ENCODE measurements at regions not wholly inside any gene's neighbourhood (a gene's known extent, or its start where the extent isn't known, plus 50 kb on each side); places are given as distances from the start of the nearest gene placed in this dataset.
A peak's percentile ranks its signal among the peaks of the same experiment; 100 is the strongest.

DNA sequence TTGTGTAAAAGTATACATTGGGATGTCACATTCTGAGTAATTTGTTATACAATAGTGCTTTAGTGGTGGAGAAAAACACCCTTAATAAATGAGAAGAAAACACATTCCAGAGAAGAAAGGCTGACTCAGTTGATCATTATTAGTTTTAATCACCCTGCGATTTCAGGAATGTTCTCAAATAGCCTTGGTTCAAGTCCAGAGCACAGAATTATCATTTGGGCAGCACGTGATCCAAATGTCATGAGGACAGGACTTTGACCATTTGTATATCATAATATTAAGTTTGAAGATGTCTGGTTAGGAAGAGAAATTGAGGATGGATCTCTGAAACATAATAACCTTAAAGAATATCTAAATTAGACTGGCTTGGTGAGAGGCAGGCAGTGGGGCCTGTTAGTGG, 1434.3 kb upstream of the TENM3 start:
- no peak for DNase-seq

DNA sequence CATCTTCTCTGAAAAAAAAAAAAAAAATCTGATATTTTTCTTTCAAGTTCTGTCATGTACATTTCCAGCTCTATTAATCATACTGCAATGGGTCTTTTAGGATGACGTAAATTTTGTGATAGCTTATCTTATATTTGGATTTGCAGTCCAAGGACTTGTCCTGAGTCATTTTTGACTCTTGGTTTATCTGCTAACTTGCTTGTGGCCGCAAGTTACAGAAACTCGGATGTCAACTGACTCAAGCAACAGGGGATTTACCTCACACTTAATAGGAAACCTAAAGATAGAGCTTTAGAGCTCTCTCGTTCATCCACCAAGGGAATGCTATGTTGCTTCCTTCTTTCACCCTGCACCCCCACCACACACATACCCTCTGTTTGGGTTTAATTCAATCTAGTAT, 1433.8 kb upstream of the TENM3 start:
- DNase-seq, result no peak

DNA sequence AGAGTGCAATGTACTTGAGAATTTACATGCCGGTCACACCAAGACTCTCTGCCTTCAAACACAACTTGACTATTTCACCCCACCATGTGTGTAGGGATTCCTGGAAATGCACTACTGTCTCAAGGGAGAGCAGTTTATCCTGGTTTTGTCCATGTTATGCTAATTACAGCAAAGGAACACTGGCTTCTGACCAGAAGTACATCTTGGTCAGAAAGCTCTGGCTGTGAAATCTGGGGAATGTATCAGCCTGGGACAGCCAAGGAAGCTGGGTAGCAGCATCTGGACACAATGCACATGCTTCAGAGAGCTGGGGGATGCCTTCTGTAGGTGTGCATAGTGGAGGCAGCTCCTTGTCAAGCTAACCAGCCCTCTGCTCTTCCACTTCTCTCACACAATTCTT, 1432.6 kb upstream of the TENM3 start:
- no peak for DNase-seq

DNA sequence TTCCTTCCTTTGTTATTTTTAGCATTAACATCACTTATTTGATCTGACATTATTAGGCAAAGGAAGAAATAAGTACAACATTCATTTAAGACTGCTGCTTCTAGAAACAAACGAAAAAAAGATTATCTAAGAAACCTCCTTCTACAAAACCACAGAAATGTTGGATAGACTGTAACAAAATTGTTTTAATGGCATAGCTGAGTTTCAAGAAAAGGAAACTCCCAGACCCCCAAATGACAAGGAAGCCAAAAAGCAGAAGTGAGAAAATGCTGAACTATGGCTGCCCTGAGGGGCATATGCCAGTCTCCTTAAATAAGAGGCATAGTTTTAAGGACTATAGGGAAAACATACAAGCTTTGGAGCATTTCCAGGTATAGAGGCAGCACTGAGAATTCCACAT, 1431.6 kb upstream of the TENM3 start:
- no peak for DNase-seq

DNA sequence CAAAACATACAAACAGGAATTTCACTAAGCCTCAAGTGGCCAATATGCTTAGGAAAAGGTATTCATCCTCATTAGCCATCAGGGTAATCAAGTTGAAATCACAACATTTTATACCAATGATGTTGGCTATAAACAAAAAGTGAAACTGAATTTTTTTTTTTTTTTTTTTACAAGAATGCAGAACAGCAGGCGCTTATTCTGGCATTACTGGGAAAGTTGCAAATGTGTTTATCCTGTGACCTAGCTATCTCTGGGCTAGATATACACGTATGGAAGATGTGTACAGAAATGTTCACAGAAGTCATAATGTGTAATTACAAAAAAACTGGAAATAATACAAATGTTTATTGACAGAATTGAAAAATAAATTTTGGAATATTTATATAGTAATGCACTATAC, 1430.4 kb upstream of the TENM3 start:
- no peak for DNase-seq

DNA sequence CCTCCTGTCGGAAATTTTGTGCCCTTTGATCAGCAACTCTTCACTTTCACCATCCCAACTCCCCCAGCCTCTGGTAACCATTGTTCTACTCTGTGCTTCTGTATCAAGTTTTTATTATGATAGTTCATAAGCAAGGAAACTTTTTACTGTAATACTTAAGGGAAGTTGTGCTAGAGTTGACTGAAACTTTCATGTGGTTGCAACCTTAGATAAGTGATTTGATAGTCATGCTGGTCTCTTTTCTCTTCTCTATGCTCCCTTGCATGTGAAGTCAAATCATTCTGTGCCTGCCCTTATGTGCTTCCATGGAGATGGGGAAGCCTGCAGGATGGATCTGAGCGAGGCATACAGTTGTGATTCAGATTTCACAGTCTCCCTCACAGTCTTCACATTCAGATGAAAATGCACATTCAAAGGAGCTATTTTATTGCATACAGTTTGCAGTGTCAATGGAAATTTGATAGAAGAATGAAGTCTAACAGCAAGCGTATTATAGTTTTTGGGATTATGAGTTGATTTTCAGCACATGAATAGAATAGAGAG, 1428.3 kb upstream of the TENM3 start:
- DNase-seq, result no peak

DNA sequence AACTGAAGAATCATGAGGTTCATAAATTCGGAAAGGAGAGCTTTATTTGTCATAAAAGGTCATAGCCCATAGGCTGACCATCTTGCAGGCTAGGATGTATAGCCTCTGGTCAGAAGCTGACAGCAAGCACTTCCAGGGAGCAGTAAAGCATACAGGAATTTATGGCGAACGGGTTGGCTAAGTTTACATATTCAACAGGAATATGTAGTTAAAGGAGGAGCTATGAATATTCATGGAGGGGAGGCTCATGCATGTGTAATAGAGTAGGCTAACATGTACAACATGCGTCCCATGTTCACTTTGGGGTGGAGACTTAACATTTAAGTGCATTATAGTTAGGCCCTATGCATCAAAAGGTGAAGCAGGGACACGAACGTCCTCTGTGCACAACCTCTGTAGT, 1425.7 kb upstream of the TENM3 start:
- no peak for DNase-seq

DNA sequence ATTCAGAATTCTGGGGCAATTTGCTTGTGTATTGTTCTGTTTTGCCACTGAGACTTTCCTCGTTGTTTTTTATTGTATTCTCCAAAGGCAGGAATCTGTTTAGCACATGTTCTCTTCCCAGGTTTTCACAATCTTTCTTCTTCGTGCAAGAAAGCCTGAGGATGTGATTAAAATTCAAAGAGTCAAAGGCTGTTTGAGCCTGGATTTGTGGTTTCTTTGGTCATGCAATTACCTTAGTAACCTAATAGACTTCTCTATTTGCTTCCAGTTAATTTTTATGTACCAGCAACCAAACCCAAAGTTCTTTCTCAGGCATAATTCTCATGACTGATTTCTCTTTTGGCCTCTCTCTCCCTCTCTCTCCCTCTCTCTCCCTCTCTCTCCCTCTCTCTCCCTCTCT, 1420.1 kb upstream of the TENM3 start:
- DNase-seq, result no peak

DNA sequence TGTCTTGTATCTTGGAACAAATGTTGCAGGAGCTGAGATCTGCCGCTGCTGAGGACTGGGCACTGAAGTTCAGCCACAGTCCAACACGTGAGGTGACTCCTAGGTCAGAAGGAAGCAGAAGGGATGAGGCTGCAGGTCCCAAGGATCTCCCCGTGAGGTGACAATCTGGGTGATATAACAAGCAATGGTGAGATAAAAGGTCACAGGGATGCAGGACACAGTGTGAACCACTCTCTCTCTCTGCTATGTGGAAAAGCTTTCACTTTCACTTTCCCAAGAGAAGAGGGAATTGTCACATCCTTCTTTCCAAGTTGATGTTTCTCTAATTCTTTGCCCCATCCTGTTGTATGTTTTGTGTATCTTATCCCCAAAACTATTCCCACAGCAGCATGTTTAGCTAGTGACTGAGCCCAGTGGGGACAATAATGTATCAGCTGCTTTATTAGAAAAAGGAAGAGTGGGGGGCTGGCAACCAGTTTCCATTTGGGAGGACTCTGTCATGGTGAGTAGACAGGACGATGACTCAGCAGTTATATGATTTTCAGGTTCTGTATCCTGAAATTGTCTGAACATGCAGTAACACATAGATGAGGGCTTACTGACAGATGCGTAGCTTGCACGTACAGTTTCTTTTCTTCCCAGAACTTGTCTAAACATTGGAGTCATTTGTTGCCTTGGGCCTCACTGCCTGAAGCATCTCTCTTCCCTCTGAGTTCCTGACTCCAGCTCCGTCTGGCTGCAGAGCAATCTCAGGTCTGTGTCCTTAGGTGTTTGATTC, 1415.8 kb upstream of the TENM3 start:
- DNase-seq, result peak; percentile 23

DNA sequence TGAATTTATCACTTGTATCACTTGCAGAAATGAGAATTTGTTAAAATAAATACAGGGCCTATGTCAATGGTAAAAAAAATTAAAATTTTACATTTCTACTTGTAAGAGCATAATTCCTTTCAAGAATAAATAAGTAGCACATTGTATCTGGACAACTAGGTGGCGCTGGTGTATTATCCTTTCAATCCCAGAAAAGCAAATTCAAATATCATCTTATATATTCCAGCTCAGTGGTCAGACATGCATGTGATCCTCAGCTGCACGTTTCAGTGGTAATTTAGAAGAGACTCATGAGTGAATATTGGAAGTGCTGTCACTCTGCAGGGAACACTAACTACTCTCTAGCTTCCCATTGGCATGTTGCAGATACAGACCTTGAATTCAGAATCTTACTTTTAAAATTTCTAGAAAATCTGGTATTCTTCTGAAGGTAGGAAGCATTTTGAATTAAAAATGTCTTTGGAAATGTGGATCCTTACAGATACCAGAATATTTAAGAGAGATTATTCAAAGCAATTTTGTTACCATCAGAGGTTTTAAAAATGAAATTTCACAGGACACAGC, 1414.7 kb upstream of the TENM3 start:
- DNase-seq, result peak; percentile 78

DNA sequence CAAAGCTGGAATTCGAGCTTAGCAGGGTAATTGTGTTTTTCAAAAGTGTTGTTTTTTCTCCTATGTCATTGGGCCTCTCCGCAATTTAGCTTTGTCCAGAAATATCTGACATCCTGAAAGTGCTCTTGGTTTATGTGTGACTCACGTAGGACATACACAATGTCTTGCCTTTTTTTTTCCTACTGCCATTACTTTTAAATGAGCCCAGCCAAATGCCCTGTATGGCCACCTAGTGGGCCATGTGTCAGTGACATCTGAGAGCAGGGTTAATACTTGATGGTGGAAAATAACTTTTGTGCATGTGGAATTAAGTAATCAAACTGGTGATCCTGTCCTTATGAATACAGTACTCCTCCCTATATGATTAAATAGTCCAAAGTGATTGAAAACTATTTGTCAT, 1411.1 kb upstream of the TENM3 start:
- DNase-seq, result peak; percentile 6

DNA sequence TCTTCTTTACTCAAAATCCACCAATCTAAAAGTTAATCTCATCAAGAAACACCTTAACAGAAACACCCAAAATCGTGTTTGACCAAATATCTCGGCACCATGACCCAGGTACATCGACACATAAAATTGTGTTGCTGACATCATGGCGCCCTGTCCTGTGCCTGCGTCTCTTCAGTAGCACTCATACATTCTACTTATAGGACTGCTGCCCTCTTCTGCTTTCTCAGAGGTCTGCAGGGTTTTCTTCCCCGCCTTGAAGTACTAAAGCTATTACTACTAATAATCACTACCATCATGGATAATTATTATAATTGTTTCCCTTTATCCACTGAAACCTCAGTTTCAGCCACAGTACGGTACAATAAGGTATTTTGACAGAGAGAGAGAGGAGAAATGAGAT, 1403.1 kb upstream of the TENM3 start:
- DNase-seq, result no peak

DNA sequence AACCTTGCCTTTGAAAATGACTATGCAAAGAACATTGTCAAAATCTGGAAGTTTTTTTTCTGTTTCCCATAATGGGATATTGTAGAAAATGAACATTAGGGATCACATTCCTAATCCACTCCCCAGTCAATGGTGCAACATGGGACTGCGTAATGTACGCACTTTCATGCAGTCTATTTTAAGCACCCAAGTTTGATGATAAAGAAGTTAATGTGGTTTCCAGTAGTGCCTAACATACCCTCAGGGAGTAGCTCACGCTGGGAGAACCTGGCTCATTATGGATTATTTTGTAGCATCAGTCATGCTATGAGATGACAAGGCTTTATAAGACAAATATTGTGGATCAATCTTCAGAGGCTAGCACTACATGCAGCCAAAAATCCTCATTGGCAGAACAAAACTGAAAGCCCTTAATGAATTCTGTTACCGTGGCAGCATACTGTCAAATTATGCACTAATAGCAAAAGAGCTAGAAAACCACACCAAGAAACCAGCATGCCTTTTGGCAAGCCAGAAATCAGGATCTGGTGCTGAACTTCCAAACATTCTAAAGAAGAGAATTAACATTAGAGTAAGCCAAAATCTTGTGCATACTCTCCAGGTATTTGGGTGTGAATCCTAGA, 1392.8 kb upstream of the TENM3 start:
- peak; percentile 3 for DNase-seq

DNA sequence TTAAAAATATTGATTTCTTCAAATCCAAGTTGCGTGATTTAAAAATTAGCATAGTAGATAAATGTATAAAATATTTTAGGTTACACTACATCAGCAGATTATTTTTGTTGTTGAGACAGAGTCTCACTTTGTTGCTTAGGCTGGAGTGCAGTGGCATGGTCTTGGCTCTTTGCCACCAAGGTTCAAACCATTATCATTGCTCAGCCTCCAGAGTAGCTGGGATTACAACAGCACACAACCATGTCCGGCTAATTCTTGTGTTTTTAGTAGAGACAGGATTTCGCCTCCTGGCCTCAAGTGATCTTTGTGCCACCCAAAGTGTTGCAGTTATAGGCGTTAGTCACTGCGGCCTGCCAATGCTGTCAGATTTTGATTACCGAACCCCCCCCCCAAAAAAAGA, 1390.5 kb upstream of the TENM3 start:
- DNase-seq, result no peak

DNA sequence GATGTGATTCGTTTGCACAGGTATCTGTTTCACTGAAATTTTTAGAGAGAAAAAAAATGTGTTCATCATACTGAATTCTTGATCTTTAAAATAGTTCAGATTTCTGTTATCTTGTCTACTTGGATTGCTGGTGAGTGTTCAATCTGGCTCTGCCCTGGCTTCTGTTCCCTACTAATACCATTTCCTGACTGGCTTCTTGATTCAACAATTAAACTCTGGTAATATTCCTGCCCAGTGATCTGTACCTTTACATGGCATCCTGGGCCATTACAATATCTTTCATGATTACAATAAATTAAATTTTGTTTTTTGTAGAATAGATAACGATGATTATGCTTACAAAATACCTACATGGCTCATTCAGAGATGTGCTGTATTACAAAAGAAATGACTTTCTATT, 1388.0 kb upstream of the TENM3 start:
- no peak for DNase-seq

DNA sequence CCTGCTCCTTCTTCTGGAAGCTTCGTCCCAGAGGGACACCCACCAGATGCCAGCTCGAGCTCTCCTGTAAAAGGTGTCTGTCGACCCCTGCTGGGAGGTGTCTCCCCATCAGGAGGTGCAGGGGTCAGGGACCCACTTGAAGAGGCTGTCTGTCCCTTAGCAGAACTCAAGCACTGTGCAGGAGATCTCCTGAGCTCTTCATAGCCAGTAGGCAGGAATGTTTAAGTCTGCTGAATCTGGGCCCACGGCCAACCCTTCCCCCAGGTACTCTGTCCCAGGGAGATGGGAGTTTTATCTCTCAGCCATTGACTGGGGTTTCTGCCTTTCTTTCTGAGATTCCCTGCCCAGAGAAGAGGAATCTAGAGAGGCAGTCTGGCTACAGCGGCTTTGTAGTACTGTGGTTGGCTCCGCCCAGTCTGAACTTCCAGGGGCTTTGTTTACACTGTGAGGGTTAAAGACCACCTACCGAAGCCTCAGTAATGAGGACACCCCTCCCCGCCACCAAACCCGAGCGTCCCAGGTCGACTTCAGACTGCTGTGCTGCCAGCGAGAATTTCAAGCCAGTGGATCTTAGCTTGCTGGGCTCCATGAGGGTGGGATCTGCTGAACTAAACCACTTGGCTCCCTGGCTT, 1383.0 kb upstream of the TENM3 start:
- no peak for DNase-seq

DNA sequence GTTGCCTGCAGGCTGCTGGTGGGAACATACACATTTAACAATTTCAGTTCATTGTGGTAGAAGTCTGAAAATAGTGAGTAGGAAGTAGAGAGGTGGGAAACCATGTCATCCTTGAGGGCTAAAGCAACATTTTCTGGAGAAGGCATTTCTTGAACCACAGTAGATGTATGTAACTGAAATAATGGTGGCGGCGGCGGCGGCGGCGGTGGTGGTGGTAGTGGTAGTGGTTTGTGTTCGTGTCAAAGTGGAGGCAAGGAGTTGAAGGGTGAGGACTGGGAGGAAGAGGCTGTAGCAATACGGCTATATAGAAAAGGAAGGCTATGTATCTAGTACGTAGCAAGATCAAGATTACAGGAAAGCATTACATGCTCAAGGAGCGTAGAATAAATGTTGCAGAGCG, 1381.6 kb upstream of the TENM3 start:
- DNase-seq, result no peak

DNA sequence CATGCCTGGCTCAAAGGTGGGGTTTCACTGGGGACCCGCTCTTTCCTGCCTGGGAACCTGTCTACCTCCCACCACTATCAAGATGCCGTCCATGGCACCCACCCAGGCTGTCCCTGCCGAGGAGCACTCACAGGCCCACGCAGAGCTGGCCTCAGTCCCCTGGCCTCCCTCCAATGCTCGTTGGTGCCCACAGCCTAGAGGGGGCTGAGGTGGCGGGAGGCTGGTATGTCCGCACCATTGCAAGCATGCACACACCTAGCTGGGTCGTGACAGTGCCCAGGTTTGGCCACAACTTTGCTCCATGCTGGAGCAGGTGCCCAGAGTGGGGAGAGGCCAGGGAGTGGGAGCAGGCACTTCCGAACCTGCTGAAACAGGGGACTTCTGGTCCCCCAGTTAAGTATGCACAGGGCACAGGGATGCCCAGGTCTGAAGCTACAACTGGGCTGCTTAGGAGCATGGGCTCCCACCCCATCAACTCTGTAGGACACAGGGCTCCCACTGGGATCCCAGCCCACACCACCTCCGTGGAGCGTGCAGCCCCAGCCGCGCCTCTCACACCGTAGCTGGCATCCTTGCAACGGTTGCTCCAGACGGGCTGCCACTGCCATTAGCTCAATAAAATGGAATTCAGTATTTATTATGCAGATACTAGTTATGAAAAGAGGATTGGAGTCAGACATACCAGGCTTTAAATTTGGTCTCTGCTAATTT, 1376.1 kb upstream of the TENM3 start:
- DNase-seq, result no peak

DNA sequence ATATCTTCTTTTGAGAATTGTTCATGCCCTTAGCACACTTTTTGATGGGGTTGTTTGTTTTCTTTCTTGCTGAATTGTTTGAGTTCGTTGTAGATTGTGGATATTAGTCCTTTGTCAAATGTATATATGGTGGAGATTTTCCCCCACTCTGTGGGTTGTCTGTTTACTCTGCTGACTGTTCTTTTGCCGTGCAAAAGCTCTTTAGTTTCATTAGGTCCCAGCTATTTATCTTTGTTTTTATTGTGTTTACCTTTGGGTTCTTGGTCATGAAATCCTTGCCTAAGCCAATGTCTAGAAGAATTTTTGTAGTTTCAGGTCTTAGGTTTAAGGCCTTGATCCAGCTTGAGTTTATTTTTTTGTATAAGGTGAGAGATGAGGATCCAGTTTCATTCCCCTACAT, 1372.6 kb upstream of the TENM3 start:
- DNase-seq, result no peak

DNA sequence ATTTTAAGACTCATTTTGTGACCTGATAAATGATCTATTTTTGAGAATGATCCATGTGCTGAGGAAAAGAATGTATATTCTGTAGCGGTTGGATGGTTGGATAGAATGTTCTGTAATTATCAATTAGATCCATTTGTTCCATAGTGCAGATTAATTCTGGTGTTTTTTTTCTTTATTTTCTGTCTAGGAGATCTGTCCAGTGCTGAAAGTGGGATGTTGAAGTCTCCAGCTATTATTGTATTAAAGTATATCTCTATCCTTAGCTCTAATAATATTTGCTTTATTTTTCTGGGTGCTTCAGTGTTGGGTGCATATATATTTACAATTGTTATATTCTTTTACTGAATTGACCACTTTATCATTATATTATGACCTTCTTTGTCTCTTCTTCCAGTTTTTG, 1344.9 kb upstream of the TENM3 start:
- no peak for DNase-seq

DNA sequence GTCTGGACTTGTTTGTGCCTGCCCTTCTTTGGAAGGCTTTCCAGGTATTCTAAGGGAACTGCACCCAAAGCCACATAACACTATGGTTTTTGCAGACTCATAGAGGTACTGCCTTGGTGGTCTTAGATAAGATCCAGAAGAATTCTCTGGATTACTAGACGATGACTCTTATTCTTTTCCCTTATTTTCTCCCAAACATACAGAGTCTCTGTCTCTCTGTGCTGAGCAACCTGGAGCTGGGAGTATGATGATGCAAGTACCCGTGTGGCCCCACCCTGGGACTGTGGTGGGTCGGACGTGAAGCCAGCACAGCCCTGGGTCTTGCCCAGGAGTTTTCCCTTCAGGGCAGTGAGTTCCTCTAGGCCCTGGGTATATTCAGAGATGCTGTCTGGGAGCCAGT, 1342.4 kb upstream of the TENM3 start:
- peak; percentile 23 for DNase-seq

DNA sequence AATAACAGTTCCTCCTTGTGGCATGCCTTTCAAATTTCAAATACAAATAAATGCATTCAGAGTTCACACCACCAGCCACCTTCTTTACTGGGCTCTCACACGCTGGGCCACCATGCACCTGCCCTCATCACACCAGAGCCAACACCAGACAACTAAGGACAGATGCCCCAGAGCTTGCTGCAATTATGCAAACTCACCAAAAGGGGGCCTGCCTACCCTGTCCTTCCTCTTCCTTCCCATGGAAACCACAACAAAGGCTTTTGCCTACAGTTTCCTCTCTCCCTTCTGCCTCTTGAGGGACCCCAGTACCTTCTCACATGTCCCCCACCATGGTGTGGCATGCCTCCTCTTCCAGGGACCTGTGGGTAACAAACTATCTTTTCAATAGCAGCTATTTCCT, 1333.9 kb upstream of the TENM3 start:
- DNase-seq, result peak; percentile 27

DNA sequence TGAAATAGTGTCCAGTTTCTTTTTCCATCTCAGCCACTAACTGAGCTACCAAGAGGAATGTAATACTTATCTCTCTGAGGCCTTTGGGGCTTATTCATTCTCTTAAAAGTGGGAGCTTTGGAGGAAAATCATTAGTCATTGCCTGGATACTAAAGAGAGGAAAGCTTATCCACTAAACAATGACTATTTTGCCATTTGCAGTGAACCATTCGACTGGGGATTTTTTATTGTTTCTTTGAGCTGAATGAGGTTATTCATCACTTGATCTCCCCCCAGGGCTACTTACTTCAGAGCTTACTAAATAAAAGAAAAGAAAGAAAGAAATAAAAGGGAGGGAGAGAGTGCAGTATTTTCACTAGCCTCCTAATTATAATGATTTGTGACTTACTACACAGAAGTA, 1329.5 kb upstream of the TENM3 start:
- DNase-seq, result peak; percentile 80
